ENCODE measurements at regions not wholly inside any gene's neighbourhood (a gene's known extent, or its start where the extent isn't known, plus 50 kb on each side); places are given as distances from the start of the nearest gene placed in this dataset.

DNA sequence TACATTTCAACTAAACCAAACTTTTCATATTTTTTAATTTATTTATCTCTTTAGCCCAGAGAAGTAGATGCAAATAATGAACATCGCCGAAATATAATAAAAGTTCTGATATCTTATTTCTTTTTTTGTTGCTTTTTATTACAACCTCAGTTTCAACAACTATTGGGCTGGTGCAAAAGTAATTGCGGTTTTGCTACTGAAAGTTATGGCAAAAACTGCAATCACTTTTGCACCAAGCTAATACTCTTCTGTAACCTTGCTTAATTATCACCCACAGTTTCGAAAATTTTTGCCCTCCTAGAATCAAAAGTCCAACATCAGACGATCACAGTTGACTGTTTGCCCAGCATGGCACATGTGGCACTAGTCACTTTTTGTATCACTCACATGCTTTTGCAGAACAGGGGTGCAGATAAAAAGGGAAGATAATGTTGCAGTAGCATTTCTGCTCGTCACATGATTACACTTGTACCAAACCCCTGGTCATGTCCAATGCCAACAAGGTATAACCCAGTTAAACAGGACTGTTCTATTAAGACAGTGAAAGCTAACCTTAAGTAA, 242.4 kb upstream of the GALNT5 start:
- no peak for TF ChIP-seq CTCF (IDR thresholded peaks at IDR 0.05)
- TF ChIP-seq POLR2A (IDR thresholded peaks at IDR 0.05), result no peak

Measured in uterus (tissue), 2 donors.